HCT116 (cell line): ENCODE measurements at regions not wholly inside any gene's neighbourhood (a gene's known extent, or its start where the extent isn't known, plus 50 kb on each side); places are given as distances from the start of the nearest gene placed in this dataset.
A peak's percentile ranks its signal among the peaks of the same experiment; 100 is the strongest.

ENCODE experiments used
- ATAC-seq: fragments of 200-7000 bp; cut with Tn5 transposase; 2 replicates; pipeline ENCODE4 v1.9.1; 2020; ENCODE audit warnings: mild to moderate bottlenecking, moderate library complexity
- BruUV-seq: library from RNA; stranded (reverse); fragments of 400-500 nt; replicated peaks from 2 replicates; lab custom pipeline; 2021; lab: Mats Ljungman, UMichigan
- CTCF ChIA-PET: fragments of 300-600 bp; sonication (Branson Sonifier 250); formaldehyde crosslinking; loops from one replicate; lab custom pipeline; 2021; ENCODE audit warnings: antibody characterized with exemption; lab: Charles Lee
- POLR2A ChIA-PET: fragments of 300-600, 350-600 bp; sonication (Branson Sonifier 250); formaldehyde crosslinking; loops from one replicate; lab custom pipeline; 2021; ENCODE audit warnings: antibody characterized with exemption; lab: Charles Lee
- RAD21 ChIA-PET, 2 experiments: fragments of 300-600 bp; sonication (Branson Sonifier 250); formaldehyde crosslinking; loops; one replicate each; lab custom pipeline; 2023; ENCODE audit warnings: low total read pairs in 2 of 2; ENCODE audit not compliant: uncharacterized antibody in 2 of 2, unreplicated experiment in 2 of 2, low non-redundant PET in 1 of 2; lab: Charles Lee
- DNase-seq: peaks from one replicate; pipeline ENCODE4 v3.0.0-alpha.2; 2010; ENCODE audit warnings: low read depth, low spot score
- H2AFZ ChIP-seq: fragments of 200-600 bp; shearing (Covaris generic), sonication (generic); 2 replicates; pipeline ENCODE4 v1.6.1; 2017; ENCODE audit warnings: low read depth, mixed run types, mixed read lengths, antibody characterized with exemption, low read length; ENCODE audit not compliant: poor library complexity, severe bottlenecking
- H3K27ac ChIP-seq: 2 replicates; pipeline ENCODE4 v1.5.1; 2012; ENCODE audit warnings: low read depth, low read length
- H3K27me3 ChIP-seq: fragments of 200-600 bp; sonication (generic); 2 replicates; pipeline ENCODE4 v1.6.1; 2016; ENCODE audit warnings: mixed run types, low read length, mixed read lengths; ENCODE audit not compliant: insufficient read depth
- H3K36me3 ChIP-seq, 2 experiments: fragments of 200-500 bp in 1 of 2; fragments of 200-600 bp in 1 of 2; sonication (Bioruptor generic) in 1 of 2; sonication (generic) in 1 of 2; 2 replicates each; pipeline versions ENCODE4 v1.5.1 to v1.6.1; 2014 to 2016; ENCODE audit warnings: low read length in 2 of 2, inconsistent platforms in 1 of 2, mixed read lengths in 1 of 2, mixed run types in 1 of 2; ENCODE audit not compliant: insufficient read depth in 2 of 2, control insufficient read depth in 1 of 2
- H3K4me1 ChIP-seq, 2 experiments: fragments of 200-600 bp in 1 of 2; sonication (generic) in 1 of 2; 2 replicates each; pipeline versions ENCODE4 v1.5.1 to v1.6.1; 2012 to 2017; ENCODE audit warnings: low read length in 2 of 2, inconsistent platforms in 1 of 2, mild to moderate bottlenecking in 1 of 2, mixed read lengths in 1 of 2, mixed run types in 1 of 2, moderate library complexity in 1 of 2; ENCODE audit not compliant: insufficient read depth in 2 of 2, control insufficient read depth in 1 of 2
- H3K4me2 ChIP-seq: fragments of 200-600 bp; sonication (generic); 2 replicates; pipeline ENCODE4 v1.6.1; 2017; ENCODE audit warnings: mixed run types, low read length, mixed read lengths
- H3K4me3 ChIP-seq, 2 experiments: fragments of 200-600 bp in 1 of 2; sonication (generic) in 1 of 2; replicated peaks in 1 of 2; 2 replicates each; pipeline ENCODE4 v1.5.1; 2011 to 2016; ENCODE audit warnings: low read length in 2 of 2, control low read depth in 1 of 2, low read depth in 1 of 2, mild to moderate bottlenecking in 1 of 2, mixed read lengths in 1 of 2, mixed run types in 1 of 2
- H3K79me2 ChIP-seq: fragments of 200-600 bp; sonication (generic); 2 replicates; pipeline ENCODE4 v1.6.1; 2017; ENCODE audit warnings: mild to moderate bottlenecking, mixed run types, low read length, moderate library complexity, mixed read lengths; ENCODE audit not compliant: insufficient read depth
- H3K9ac ChIP-seq: fragments of 200-600 bp; sonication (generic); 2 replicates; pipeline ENCODE4 v1.6.1; 2016; ENCODE audit warnings: low read length, mixed read lengths
- H3K9me2 ChIP-seq: fragments of 200-600 bp; sonication (generic), shearing (Covaris generic); 2 replicates; pipeline ENCODE4 v1.6.1; 2017; ENCODE audit warnings: mixed run types, mild to moderate bottlenecking, moderate library complexity; ENCODE audit not compliant: insufficient read depth
- H3K9me3 ChIP-seq, 2 experiments: fragments of 200-500 bp in 1 of 2; fragments of 200-600 bp in 1 of 2; sonication (Bioruptor generic) in 1 of 2; sonication (generic) in 1 of 2; 2 replicates each; pipeline ENCODE4 v1.6.1; 2014 to 2017; ENCODE audit warnings: low read length in 2 of 2, mixed read lengths in 2 of 2, inconsistent platforms in 1 of 2, low read depth in 1 of 2, mild to moderate bottlenecking in 1 of 2, mixed run types in 1 of 2, moderate library complexity in 1 of 2; ENCODE audit not compliant: control insufficient read depth in 1 of 2, insufficient read depth in 1 of 2
- H4K20me1 ChIP-seq: fragments of 200-600 bp; sonication (generic), shearing (Covaris generic); 2 replicates; pipeline ENCODE4 v1.6.1; 2017; ENCODE audit warnings: mixed run types, mild to moderate bottlenecking, moderate library complexity; ENCODE audit not compliant: insufficient read depth
- ATF3 ChIP-seq: IDR thresholded peaks from 2 replicates; pipeline ENCODE4 v1.6.1; 2012
- CBX3 ChIP-seq: IDR thresholded peaks from 2 replicates; pipeline ENCODE4 v1.6.1; 2012; ENCODE audit warnings: low read depth
- CEBPB ChIP-seq: IDR thresholded peaks from 2 replicates; pipeline ENCODE4 v1.6.1; 2012; ENCODE audit warnings: low read depth
- CTCF ChIP-seq, 3 experiments: fragments of 200-600 bp in 1 of 3; sonication (generic) in 1 of 3; IDR thresholded peaks in 2 of 3; conservative IDR thresholded peaks in 1 of 3; 2 replicates each; pipeline ENCODE4 v1.5.1; 2012 to 2017; ENCODE audit warnings: low read depth in 2 of 3, low read length in 2 of 3, antibody characterized with exemption in 1 of 3, borderline replicate concordance in 1 of 3, control low read depth in 1 of 3, mild to moderate bottlenecking in 1 of 3, mixed read lengths in 1 of 3, mixed run types in 1 of 3, moderate library complexity in 1 of 3; ENCODE audit not compliant: insufficient read depth in 1 of 3
- EGR1 ChIP-seq: IDR thresholded peaks from 2 replicates; pipeline ENCODE4 v1.6.1; 2012; ENCODE audit warnings: low read depth
- EZH2 ChIP-seq: fragments of 200-600 bp; sonication (generic); IDR thresholded peaks from 2 replicates; pipeline ENCODE4 v1.6.1; 2017; ENCODE audit warnings: antibody characterized with exemption, mixed run types
- EZH2phosphoT487 ChIP-seq: fragments of 200-600 bp; IDR thresholded peaks from 2 replicates; pipeline ENCODE4 v1.6.1; 2018; ENCODE audit warnings: antibody characterized with exemption, borderline replicate concordance
- FOSL1 ChIP-seq: IDR thresholded peaks from 2 replicates; pipeline ENCODE4 v1.6.1; 2012; ENCODE audit warnings: low read depth
- POLR2A ChIP-seq: IDR thresholded peaks from 2 replicates; pipeline ENCODE4 v1.7.0; 2011; ENCODE audit warnings: borderline replicate concordance; ENCODE audit not compliant: insufficient read depth, insufficient read length; ENCODE audit errors: extremely low read depth
- POLR2AphosphoS5 ChIP-seq: IDR thresholded peaks from 2 replicates; pipeline ENCODE4 v1.6.1; 2011; ENCODE audit warnings: mild to moderate bottlenecking, low read depth, low read length, moderate library complexity
- RAD21 ChIP-seq: IDR thresholded peaks from 2 replicates; pipeline ENCODE4 v1.6.1; 2012; ENCODE audit warnings: low read depth, mild to moderate bottlenecking
- REST ChIP-seq: IDR thresholded peaks from 2 replicates; pipeline ENCODE4 v1.6.1; 2012; ENCODE audit warnings: low read depth
- SP1 ChIP-seq: IDR thresholded peaks from 2 replicates; pipeline ENCODE4 v1.6.1; 2012; ENCODE audit warnings: low read depth
- TCF7L2 ChIP-seq: IDR thresholded peaks from 2 replicates; pipeline ENCODE4 v1.7.0; 2011; ENCODE audit warnings: borderline replicate concordance, inconsistent platforms; ENCODE audit not compliant: insufficient read depth, insufficient read length; ENCODE audit errors: extremely low read depth
- ZBTB33 ChIP-seq: IDR thresholded peaks from 2 replicates; pipeline ENCODE4 v1.6.1; 2011; ENCODE audit warnings: mild to moderate bottlenecking, low read length, moderate library complexity; ENCODE audit not compliant: insufficient replicate concordance; ENCODE audit errors: extremely low read depth
- ZFX ChIP-seq: fragments of 450-650 bp; IDR thresholded peaks from 2 replicates; pipeline ENCODE4 v1.6.1; 2017
- ZNF274 ChIP-seq: fragments of 200-500 bp; sonication (Bioruptor generic); IDR thresholded peaks from 2 replicates; pipeline ENCODE4 v1.6.1; 2014; ENCODE audit warnings: mild to moderate bottlenecking, low read depth, low read length, inconsistent platforms
- intact Hi-C: fragments of 100-400 bp; cut with micrococcal nuclease; formaldehyde crosslinking; loops from 2 replicates; pipeline ENCODE4 v1.10.0; 2022

GRCh38 chrX:43604753-43605152 is 51.3 kb upstream of the MAOA start:
- DNase-seq (no peak), ATAC-seq (no peak)
- Histone ChIP-seq H3K79me2 (no peaks in the 10 kb centered on the region), H3K9me3 (no peaks in the 10 kb centered on the region), H3K4me3 (peak overlapping the region; percentile 42 to 47), H3K9me2 (no peaks in the 10 kb centered on the region), H3K27ac (peak overlapping the region; percentile 71; the same call in 1 of the 2 replicates), H3K27me3 (no peaks in the 10 kb centered on the region), H3K4me2 (peak overlapping the region; percentile 67), H4K20me1 (no peaks in the 10 kb centered on the region), H3K4me1 (peaks cover 0 to 13% of the 10 kb centered on the region in 2 experiments; a peak in 1 of 4 replicates), H3K36me3 (no peaks in the 10 kb centered on the region), H3K9ac (no peak overlapping the region; the same call in 1 of the 2 replicates), H2AFZ (no peak overlapping the region)
- CTCF ChIA-PET: no interaction called here
- RAD21 ChIA-PET: no interaction called here
- TF ChIP-seq EGR1 (no peak), REST (no peak), CEBPB (no peak), FOSL1 (no peak), EZH2 (no peak), RAD21 (no peak), POLR2AphosphoS5 (no peak), POLR2A (no peak), ATF3 (no peak), ZBTB33 (no peak), CTCF (IDR thresholded peaks at IDR 0.05 in 2 of 3, conservative IDR thresholded peaks at IDR 0.05 in 1 of 3; ENCODE audit: borderline replicate concordance in 1 of 3, insufficient read depth in 1 of 3, low read depth in 2 of 3, low read length in 2 of 3) (no peak), SP1 (no peak), TCF7L2 (no peak), EZH2phosphoT487 (no peak), ZFX (no peak), ZNF274 (no peak), CBX3 (no peak)
- POLR2A ChIA-PET: no interaction called here
- intact Hi-C loops: no loop called here
- TSS peak; percentile 76 for BruUV-seq
